ENCODE measurements at regions not wholly inside any gene's neighbourhood (a gene's known extent, or its start where the extent isn't known, plus 50 kb on each side); places are given as distances from the start of the nearest gene placed in this dataset.

- DNase-seq (ENCODE audit: low spot score) = no peak
Observed at GRCh38 chr6:163802267-163802666, 387.7 kb downstream of the QKI start.

- DNase-seq (ENCODE audit: low spot score) = no peak
Observed at GRCh38 chr6:163797296-163797845, 382.9 kb downstream of the QKI start.

DNA sequence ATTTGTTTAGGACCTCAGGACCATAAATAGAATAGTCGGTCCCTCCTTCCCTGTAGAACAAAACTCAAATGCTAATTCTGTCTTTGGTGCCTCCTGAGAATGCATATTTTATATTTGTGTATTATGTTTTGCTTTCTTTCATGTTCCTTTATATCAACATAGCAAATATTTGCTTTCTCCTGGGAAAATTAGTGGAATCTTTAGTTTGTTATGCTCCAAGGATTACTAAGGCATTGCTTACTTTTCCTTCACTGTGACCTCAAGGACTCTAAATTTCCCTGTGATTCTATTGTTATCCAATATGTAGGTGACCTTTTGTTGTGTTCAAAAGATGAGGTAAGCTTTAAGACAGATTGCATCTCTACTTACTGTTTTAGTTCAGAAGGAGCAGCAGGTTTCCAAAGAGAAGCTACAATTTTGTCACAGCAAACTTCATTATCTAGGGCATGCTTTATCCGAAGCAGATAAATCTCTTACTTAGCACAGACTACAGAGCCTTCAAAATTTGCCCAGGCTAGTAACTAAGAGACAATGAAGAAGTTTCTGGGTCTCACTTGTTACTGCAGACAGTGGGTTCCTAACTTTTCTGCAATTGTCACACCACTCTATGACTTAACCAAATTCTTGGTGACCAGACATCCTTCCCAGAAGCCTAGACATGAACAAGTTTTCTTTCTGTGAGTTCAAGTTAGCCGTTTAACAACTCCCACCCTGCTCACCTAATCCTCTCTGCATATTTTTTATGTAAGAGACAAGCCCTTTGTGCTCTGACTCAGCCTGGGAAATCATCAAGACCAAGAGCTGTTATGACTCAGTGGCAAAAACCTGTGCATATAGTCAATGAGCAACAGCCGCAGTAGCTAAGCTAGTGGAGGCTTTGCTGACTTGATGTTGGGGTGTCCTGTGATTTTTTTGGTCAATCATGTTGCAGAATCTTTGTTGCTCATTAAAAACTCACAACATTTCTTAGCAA, 378.8 kb downstream of the QKI start:
- DNase-seq (ENCODE audit: low spot score) = peak; percentile 25

- no peak for DNase-seq (ENCODE audit: low spot score)
Observed at GRCh38 chr6:163790266-163790840, 375.8 kb downstream of the QKI start.

DNA sequence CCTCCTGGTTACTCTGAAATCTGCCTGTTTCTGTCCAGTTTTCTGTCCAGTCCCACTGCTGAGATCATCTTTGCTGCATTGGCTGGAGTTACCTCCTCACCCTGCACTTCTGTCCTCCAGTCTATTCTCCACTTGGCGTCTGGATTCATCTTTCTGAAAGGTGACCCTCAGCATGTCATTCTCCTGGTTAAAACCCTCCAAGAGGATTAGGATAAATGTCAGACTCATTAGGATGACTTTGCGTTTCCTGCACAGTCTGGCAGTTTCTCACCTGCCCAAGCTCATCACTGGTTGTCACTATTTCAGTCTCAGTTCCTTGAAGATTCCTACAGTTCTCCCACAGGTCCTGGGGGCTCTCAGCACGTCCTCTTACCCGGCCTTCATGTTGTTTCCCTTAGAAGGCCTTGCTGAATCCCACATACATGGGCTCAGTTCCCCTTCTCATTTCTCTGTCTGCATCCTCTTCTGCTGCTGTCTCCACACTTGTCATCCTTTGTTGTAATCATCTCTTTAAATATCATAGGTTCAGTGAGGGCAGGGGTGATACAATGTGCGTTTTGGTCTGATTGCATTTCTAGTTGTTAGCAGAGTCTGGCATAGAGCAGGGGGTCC, 374.8 kb downstream of the QKI start:
- no peak for DNase-seq (ENCODE audit: low spot score)

DNA sequence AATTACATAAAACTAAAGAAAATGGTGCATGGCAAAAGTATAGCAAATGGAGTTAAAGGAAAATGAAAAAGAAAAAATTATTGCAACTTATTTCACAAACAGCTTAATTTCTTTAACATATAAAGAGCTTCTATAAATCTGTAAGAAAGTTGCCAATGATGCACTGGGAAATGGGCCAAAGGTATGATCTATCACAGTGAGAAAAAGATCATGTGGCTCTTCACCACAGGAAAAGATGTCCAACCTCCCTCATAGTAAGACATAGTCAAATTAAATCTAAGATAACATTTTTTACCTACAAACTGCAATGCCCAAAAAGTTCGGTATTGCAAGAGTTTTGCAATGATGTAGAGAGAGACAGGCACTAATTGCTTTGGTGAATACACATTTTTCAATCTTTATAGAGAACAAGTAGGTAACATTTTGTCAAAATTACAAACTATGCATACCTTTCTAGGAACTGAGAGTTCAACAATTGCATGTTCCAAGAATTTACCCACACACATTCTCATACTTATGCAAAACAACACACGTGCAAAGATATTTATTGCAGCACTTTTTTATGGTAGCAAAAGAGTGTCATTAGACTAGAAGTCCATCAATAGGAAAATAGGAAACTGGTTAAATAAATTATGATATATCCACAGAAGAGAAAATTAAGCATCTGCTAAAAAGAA, 372.6 kb downstream of the QKI start:
- no peak for DNase-seq (ENCODE audit: low spot score)

DNA sequence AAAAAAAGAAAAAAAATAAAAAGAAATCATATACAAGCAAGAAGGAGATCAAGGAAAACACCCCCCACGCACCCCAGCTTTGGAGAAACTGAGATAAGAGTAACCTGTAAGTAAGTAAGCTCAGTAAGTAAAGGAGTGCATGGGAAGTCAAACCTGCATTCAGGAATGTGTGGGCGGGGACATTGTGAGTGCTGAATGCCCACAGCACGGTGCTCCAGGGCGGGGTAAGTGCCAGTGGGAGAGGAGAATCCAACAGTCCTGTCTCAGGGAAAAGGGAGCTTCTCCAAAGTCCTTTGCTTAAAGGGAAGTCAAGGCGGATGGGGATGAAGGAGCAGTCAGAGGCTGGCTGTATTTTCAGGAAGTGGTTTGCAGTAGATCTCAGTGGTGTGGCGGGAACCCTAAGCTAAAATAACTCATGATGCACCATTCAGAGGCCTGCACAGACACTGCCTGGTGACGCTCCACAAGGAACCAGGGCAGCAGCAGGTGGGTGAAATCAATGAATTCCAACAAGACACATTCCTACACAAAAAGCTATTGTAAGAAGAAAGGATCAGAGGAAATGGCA, 368.0 kb downstream of the QKI start:
- peak; percentile 21 for DNase-seq (ENCODE audit: low spot score)

GRCh38 chr6:163780994-163781393, 366.5 kb downstream of the QKI start:
- no peak for DNase-seq (ENCODE audit: low spot score)

DNA sequence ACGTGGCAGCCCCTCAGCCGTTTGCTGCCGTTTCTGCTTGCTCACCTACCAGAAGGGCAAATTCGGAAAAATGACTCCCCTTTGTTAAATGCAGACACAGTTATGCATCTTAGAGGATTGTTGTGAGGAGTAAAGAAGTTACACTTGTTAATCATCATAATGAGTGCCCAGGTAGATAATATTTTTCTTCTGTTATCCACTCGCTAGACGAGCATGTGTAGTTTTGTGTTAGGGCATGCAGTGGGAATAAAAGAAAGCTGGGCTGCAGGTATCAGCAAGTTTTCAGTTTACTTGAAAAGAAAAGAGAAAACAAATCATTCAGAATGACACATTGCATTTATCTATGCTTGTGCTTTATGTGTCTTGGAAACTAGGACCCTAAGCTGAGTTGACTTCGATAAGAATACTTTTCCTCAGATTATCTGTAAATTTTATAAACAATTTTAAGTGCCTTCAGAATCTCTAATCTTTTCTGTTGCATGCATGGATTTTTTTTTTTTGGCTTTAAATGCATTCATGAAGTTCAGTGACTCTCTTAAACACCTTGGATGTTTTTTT, 365.3 kb downstream of the QKI start:
- no peak for DNase-seq (ENCODE audit: low spot score)

DNA sequence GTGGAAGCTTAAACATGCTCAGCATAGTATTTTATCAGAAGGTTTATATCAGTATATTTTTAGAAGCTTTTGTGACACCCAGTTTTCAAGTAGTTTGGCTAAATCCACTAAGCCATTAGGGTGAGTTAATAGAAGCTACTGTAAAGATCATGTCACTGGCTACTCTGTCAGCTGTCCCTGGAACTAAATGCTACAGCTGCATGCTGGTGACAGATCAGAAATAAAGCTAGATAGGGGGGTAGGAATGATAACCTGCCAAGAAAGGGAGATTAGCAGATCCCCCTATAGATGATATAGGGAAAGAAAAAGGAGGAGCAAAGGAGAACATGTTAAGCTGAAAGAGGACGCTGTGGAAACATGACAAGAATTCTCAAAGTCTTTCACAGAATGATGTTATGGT, 363.2 kb downstream of the QKI start:
- no peak for DNase-seq (ENCODE audit: low spot score)

GRCh38 chr6:163776906-163777686, 362.6 kb downstream of the QKI start:
- DNase-seq (ENCODE audit: low spot score) = no peak

DNA sequence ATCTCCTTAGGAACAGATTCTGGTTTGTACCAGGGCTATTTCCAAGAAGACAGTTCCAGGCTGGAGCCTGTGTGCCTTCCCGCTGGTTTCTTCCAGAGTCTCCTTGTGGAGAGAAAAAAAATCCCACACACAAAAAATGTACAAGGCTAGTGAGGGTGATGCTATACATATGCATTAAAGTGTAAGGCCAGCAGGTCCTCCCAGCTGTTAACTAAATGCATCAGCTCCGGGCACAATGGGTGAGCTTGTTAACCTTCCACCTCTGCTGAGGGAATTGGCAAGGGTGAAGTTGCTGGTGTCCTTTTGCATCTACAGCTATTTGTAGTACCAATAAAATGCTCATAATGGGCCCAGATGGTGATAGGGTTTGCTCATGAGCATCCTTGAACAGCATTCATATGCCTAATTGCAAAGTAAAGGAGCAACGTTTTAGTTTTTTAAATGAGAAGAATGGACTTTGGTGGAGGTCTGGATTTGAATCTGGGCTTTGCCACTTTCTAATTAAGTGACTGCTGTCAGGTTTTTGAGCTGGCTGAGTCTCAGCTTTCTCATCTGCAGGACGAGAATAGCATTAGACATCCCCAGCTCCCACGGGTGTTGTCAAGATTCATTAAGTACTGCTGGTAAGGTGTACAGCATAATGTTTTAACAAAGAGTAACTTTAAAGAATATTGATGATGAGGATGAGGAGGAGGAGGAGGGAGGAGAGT, 361.8 kb downstream of the QKI start:
- no peak for DNase-seq (ENCODE audit: low spot score)

DNA sequence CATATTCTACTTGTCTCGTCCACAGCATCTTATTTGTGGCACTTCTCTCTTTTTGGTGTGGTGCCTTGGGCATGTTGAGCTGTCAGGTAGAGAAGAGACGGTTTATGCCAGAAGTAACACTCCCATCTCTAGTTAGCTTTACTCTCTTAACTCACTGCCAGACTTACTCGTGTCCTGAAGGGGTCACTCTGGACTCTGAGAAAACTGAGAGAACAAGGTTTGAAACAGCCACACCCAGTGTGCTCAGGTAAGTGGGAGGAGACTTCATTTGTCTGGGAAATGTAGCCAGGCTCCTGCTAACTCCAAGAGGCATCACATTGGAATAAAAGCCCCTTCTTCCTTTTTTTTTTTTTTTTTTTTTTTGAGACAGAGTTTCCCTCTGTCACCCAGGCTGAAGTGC, 360.8 kb downstream of the QKI start:
- no peak for DNase-seq (ENCODE audit: low spot score)

GRCh38 chr6:163774485-163774884, 360.0 kb downstream of the QKI start:
- DNase-seq (ENCODE audit: low spot score) = no peak

DNA sequence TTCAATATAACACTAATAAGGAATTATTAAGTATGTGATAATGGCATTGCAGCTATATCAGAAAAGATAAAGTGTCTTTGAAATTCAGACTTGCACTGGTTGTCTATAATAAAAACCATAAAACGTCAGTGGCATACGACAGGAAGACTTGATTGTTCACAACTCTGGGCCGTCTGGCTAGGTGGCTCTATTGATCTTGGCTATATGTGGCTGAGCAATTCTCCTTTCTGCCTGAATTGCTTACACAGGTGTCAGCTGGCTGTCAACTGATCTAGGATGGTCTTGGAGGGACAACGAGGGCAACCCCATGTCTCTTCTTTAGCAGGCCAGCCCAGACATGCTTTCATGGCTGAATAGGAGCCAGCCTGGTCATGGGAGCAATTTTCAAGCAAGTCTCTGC, 359.1 kb downstream of the QKI start:
- DNase-seq (ENCODE audit: low spot score) = no peak

DNA sequence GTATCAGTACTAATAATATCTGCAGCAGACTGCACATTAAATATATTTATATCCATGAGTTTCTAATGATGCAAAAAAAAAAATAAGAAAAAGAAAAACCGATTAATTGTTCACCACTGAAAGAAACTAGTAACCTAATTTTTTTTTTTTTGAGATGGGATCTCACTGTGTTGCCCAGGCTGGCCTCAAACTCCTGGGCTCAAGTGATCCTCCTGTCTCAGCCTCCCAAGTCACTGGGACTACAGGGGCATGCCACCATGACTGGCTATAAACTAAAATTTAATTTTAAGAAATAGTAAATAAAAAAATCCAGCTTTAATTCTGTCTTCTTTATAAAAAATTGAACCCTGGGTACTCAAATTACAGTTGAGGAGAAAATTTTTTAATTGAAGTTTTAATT, 358.2 kb downstream of the QKI start:
- DNase-seq (ENCODE audit: low spot score) = no peak

- DNase-seq (ENCODE audit: low spot score) = peak; percentile 31
Observed at GRCh38 chr6:163771180-163771579, 356.7 kb downstream of the QKI start.

DNA sequence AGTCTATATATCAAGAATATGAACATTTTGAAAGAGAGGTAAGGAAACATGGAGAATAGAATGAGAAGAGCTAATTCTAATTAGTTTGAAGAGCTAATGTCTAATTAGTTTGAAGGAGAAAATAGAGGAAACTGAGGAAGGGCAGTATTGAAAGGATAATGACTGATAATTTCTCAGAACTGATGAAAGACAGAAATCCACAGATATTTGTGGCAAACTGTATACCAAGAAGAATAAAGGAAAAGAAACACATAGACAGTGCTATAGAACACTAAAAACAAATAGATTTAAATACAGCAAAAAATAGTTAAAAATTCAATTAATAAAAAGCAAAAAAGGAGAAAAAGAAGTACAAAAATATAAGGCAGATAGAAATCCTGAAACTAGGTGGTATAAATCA, 354.4 kb downstream of the QKI start:
- DNase-seq (ENCODE audit: low spot score) = no peak

DNA sequence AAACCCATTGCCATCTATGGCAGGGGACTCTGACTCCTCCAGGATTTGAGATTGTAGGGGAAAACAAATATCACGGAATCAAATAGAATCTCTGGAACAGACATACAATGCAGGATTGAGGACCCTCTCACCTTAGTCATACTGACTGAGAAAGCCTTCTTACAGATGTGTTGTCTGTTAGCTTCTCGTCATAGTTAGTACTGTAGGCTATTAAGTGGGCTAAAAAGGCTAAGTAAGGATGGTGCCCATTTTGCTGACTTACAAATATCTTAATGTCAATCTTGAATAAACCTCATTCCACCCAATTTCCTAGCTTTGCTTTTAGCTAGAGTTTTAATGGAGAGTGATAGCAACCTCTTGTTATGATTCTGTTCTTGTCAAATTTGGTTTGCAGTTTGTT, 352.4 kb downstream of the QKI start:
- DNase-seq (ENCODE audit: low spot score) = no peak

- no peak for DNase-seq (ENCODE audit: low spot score)
Observed at GRCh38 chr6:163765335-163765734, 350.8 kb downstream of the QKI start.

All from SW480 (cell line).